Gastroesophageal sphincter (tissue), 4 donors: ENCODE measurements at regions not wholly inside any gene's neighbourhood (a gene's known extent, or its start where the extent isn't known, plus 50 kb on each side); places are given as distances from the start of the nearest gene placed in this dataset.

Experiments used
- ATAC-seq: fragments of 150-250 bp; one replicate; pipeline ENCODE4 v1.9.1; 2016; ENCODE audit warnings: mild to moderate bottlenecking, moderate library complexity
- H3K27ac ChIP-seq, 4 donors: fragments of 200-600 bp; sonication (generic) in 3 of 4; 1 replicate in 3 of 4; 2 replicates in 1 of 4; pipeline ENCODE4 v1.5.1; 2016 to 2019
- H3K27me3 ChIP-seq: fragments of 200-600 bp; sonication (generic); one replicate; pipeline ENCODE4 v1.5.1; 2019
- H3K36me3 ChIP-seq, 2 donors: fragments of 200-600 bp; sonication (generic); one replicate each; pipeline ENCODE4 v1.5.1; 2019; ENCODE audit warnings: control low read depth in 1 of 2
- H3K4me1 ChIP-seq, 3 donors: fragments of 200-600 bp; sonication (generic); 1 replicate in 2 of 3; 2 replicates in 1 of 3; pipeline ENCODE4 v1.5.1; 2016 to 2019; ENCODE audit warnings: control low read depth in 2 of 3
- H3K4me3 ChIP-seq, 2 donors: fragments of 200-600 bp; sonication (generic); one replicate each; pipeline ENCODE4 v1.5.1; 2019; ENCODE audit warnings: mild to moderate bottlenecking in 1 of 2, moderate library complexity in 1 of 2
- H3K9me3 ChIP-seq, 3 donors: fragments of 200-600 bp; sonication (generic); one replicate each; pipeline ENCODE4 v1.5.1; 2017 to 2019; ENCODE audit warnings: control low read depth in 2 of 3
- CTCF ChIP-seq, 4 experiments: fragments of 200-600 bp in 2 of 4; fragments of 450-650 bp in 2 of 4; sonication (generic) in 1 of 4; IDR thresholded peaks; one replicate each; pipeline ENCODE4 v1.5.1; 2017 to 2019; ENCODE audit warnings: antibody characterized with exemption in 4 of 4, mild to moderate bottlenecking in 2 of 4, moderate library complexity in 2 of 4
- EP300 ChIP-seq: sonication (generic); formaldehyde crosslinking; IDR thresholded peaks from one replicate; pipeline ENCODE4 v1.6.1; 2017; ENCODE audit warnings: antibody characterized with exemption, mild to moderate bottlenecking
- POLR2A ChIP-seq, 2 donors: fragments of 450-650 bp; IDR thresholded peaks; one replicate each; pipeline ENCODE4 v1.6.1; 2017; ENCODE audit warnings: antibody characterized with exemption in 2 of 2, mild to moderate bottlenecking in 2 of 2, moderate library complexity in 1 of 2
- POLR2AphosphoS5 ChIP-seq: sonication (generic); formaldehyde crosslinking; IDR thresholded peaks from one replicate; pipeline ENCODE4 v1.6.1; 2017; ENCODE audit warnings: antibody characterized with exemption
- WGBS, 2 donors: methylation state at CpG; one replicate each; pipeline ENCODE4 v1.1.5; 2018; ENCODE audit warnings: low coverage in 1 of 2; 5-methylcytosine and 5-hydroxymethylcytosine counted together

DNA sequence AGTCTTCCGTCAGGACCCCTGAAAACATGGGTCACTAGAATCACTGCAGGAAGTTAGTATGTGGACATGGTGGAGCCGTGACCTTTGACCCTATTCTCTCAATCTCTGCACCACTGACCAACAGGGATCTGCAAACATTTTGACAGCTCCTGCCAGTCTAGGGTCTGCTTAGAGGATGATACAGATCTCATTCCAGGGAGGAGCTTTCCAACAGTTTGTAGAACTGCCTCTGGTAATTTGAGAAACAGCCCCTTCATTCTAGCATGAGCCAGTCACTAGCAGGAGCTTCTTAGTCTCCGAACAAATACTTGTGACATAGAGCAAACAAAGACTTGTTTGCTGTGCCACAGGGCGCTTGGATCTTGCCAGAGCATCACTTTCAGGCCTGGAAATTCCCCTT, 270.3 kb upstream of the CFAP20DC start:
- H3K27me3 ChIP-seq, result no peaks in the 10 kb centered on the region
- no peaks in the 10 kb centered on the region for H3K9me3 ChIP-seq
- no peak for ATAC-seq
- WGBS, 2 donors, result 94% methylated on average over 3 of the region's 4 CpGs; no CpG with 5 or more reads in 1 of the 2 donors
- no peak for TF ChIP-seq EP300
- TF ChIP-seq POLR2A (IDR thresholded peaks at IDR 0.05), result no peak
- TF ChIP-seq CTCF (IDR thresholded peaks at IDR 0.05), result no peak
- TF ChIP-seq POLR2AphosphoS5, result no peak
- H3K4me1 ChIP-seq, result no peaks in the 10 kb centered on the region
- no peak overlapping the region for H3K4me3 ChIP-seq
- no peaks in the 10 kb centered on the region for H3K36me3 ChIP-seq
- H3K27ac ChIP-seq, result no peak overlapping the region

DNA sequence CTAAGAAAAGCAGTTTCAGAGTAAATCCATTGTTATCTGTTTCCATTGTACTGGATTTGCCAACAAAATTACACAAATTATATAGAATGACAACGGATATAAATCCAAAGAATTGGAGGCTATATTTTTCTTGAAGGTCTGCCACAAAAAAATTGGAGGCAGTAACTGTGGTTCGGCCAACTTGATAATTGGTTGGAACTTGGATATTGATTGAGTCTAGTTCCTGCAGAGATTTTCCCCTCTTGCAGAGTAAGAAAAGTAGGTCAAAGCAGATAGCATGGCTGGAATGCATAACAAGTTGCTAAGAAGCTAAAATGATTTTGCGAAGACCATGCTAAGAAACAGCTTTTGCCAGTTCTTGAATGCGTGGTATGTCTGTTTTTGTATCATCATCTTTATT, 269.6 kb upstream of the CFAP20DC start:
- ATAC-seq, result no peak
- H3K36me3 ChIP-seq, result no peaks in the 10 kb centered on the region

DNA sequence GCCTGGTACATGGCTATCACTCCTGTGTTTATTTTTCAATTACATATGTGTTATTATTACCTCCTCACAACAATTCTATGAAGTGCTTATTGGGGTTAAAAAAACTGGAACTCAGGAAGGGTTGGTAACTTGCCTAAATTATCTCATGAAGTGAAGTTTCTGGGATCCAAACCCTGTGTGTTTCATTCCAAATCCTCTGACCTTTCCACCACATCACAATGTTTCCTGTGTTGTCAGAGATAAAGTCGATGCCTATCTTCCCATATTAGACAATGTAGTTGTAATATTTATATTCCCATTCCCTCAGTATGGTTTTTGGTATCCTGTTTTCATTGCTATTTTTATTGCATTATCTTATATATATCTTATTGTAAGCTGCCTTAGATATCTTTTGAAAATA, 269.1 kb upstream of the CFAP20DC start:
- Histone ChIP-seq H3K36me3 (no peaks in the 10 kb centered on the region), H3K9me3 (no peaks in the 10 kb centered on the region), H3K4me3 (no peak overlapping the region), H3K27ac (no peak overlapping the region), H3K4me1 (no peaks in the 10 kb centered on the region), H3K27me3 (no peaks in the 10 kb centered on the region)
- WGBS, 2 donors, result 28 to 33% methylated on average over 1 of the region's 1 CpG
- no peak for ATAC-seq
- no peak for TF ChIP-seq POLR2A (IDR thresholded peaks at IDR 0.05)
- TF ChIP-seq EP300, result no peak
- no peak for TF ChIP-seq POLR2AphosphoS5
- no peak for TF ChIP-seq CTCF (IDR thresholded peaks at IDR 0.05)

More for the DNA sequence above, 269.6 kb upstream of the CFAP20DC start:
- Histone ChIP-seq H3K27me3 (no peaks in the 10 kb centered on the region), H3K4me3 (no peak overlapping the region), H3K4me1 (no peaks in the 10 kb centered on the region), H3K9me3 (no peaks in the 10 kb centered on the region), H3K27ac (no peak overlapping the region)
- WGBS, 2 donors, result 58 to 91% methylated on average over 4 of the region's 4 CpGs
- no peak for TF ChIP-seq EP300

GRCh38 chr3:59317386-59317785, 267.6 kb upstream of the CFAP20DC start:
- ATAC-seq, result no peak
- TF ChIP-seq POLR2A (IDR thresholded peaks at IDR 0.05), result no peak
- no peak for TF ChIP-seq EP300
- no peak for TF ChIP-seq POLR2AphosphoS5
- TF ChIP-seq CTCF (IDR thresholded peaks at IDR 0.05), result no peak
- WGBS, 2 donors, result 84 to 89% methylated on average over 5 to 6 of the region's 6 CpGs

GRCh38 chr3:59316688-59317275, 267.0 kb upstream of the CFAP20DC start:
- Histone ChIP-seq H3K27me3 (no peaks in the 10 kb centered on the region), H3K4me3 (no peak overlapping the region), H3K36me3 (no peaks in the 10 kb centered on the region), H3K4me1 (no peaks in the 10 kb centered on the region), H3K27ac (no peak overlapping the region), H3K9me3 (no peaks in the 10 kb centered on the region)
- TF ChIP-seq EP300, result no peak
- TF ChIP-seq POLR2AphosphoS5, result no peak
- TF ChIP-seq CTCF (IDR thresholded peaks at IDR 0.05), result no peak
- TF ChIP-seq POLR2A (IDR thresholded peaks at IDR 0.05), result no peak
- 24 to 56% methylated on average over 3 of the region's 3 CpGs for WGBS, 2 donors
- ATAC-seq, result no peak

More at GRCh38 chr3:59317386-59317785, 267.6 kb upstream of the CFAP20DC start:
- Histone ChIP-seq H3K4me1 (no peaks in the 10 kb centered on the region), H3K4me3 (no peak overlapping the region), H3K9me3 (no peaks in the 10 kb centered on the region), H3K27me3 (no peaks in the 10 kb centered on the region), H3K27ac (no peak overlapping the region), H3K36me3 (no peaks in the 10 kb centered on the region)
